SJCRH30 (cell line): ENCODE measurements at regions not wholly inside any gene's neighbourhood (a gene's known extent, or its start where the extent isn't known, plus 50 kb on each side); places are given as distances from the start of the nearest gene placed in this dataset.
A peak's percentile ranks its signal among the peaks of the same experiment; 100 is the strongest.
"Not testable (repeated sequence)": the region's sequence is repeated elsewhere in the genome, so short reads cannot be mapped to it uniquely, and the experiment has no call there.

ENCODE experiments used
- DNase-seq, 2 experiments: peaks; one replicate each; pipeline ENCODE4 v3.0.0-alpha.2; 2015 to 2020
- H3K27ac ChIP-seq: fragments of 250-450 bp; sonication (Bioruptor Pico); 2 replicates; pipeline ENCODE4 v1.5.1; 2020; ENCODE audit warnings: mild to moderate bottlenecking, moderate library complexity
- H3K27me3 ChIP-seq: fragments of 250-450 bp; sonication (Bioruptor Pico); 2 replicates; pipeline ENCODE4 v1.5.1; 2020; ENCODE audit warnings: mild to moderate bottlenecking, moderate library complexity
- H3K36me3 ChIP-seq: fragments of 250-450 bp; sonication (Bioruptor Pico); 2 replicates; pipeline ENCODE4 v1.5.1; 2020; ENCODE audit warnings: mild to moderate bottlenecking, moderate library complexity
- H3K4me1 ChIP-seq: fragments of 250-450 bp; sonication (Bioruptor Pico); 2 replicates; pipeline ENCODE4 v1.5.1; 2020; ENCODE audit warnings: mild to moderate bottlenecking, moderate library complexity
- H3K4me3 ChIP-seq: fragments of 250-450 bp; sonication (Bioruptor Pico); 2 replicates; pipeline ENCODE4 v1.5.1; 2020; ENCODE audit warnings: mild to moderate bottlenecking, moderate library complexity
- H3K9me3 ChIP-seq: fragments of 250-450 bp; sonication (Bioruptor Pico); replicated peaks from 2 replicates; pipeline ENCODE4 v1.5.1; 2020; ENCODE audit warnings: mild to moderate bottlenecking, moderate library complexity

GRCh38 chr12:67483871-67484554 lies 164.5 kb upstream of the DYRK2 start:
- Histone ChIP-seq H3K27me3 (no peaks in the 10 kb centered on the region), H3K36me3 (no peaks in the 10 kb centered on the region), H3K27ac (no peak overlapping the region), H3K9me3 (peaks cover 5% of the 10 kb centered on the region; the same call in 1 of the 2 replicates), H3K4me1 (0 out of 2 replicates have a peak, but pooled peaks cover 6% of the 10 kb centered on the region), H3K4me3 (no peak overlapping the region)
- DNase-seq: no peak

GRCh38 chr12:67484791-67485480 lies 163.6 kb upstream of the DYRK2 start:
- Histone ChIP-seq H3K4me1 (0 out of 2 replicates have a peak, but pooled peaks cover 6% of the 10 kb centered on the region), H3K27me3 (no peaks in the 10 kb centered on the region)

GRCh38 chr12:67486671-67487070 lies 161.9 kb upstream of the DYRK2 start:
- Histone ChIP-seq H3K9me3 (peaks cover 14% of the 10 kb centered on the region), H3K4me3 (no peak overlapping the region), H3K27me3 (no peaks in the 10 kb centered on the region), H3K4me1 (0 out of 2 replicates have a peak, but pooled peaks cover 6% of the 10 kb centered on the region), H3K27ac (no peak overlapping the region), H3K36me3 (no peaks in the 10 kb centered on the region)
- DNase-seq: no peak

More at GRCh38 chr12:67484791-67485480, 163.6 kb upstream of the DYRK2 start:
- H3K27ac ChIP-seq: no peak overlapping the region
- peaks cover 9% of the 10 kb centered on the region; the same call in 1 of the 2 replicates for H3K9me3 ChIP-seq
- H3K4me3 ChIP-seq: no peak overlapping the region
- no peak for DNase-seq
- no peaks in the 10 kb centered on the region for H3K36me3 ChIP-seq

GRCh38 chr12:67488349-67488748 lies 160.2 kb upstream of the DYRK2 start:
- H3K4me1 ChIP-seq, H3K27ac ChIP-seq, DNase-seq, H3K27me3 ChIP-seq, H3K36me3 ChIP-seq, H3K4me3 ChIP-seq: not testable (repeated sequence)
- H3K9me3 ChIP-seq: peaks cover 14% of the 10 kb centered on the region

GRCh38 chr12:67489007-67489406 lies 159.5 kb upstream of the DYRK2 start:
- no peaks in the 10 kb centered on the region for H3K27me3 ChIP-seq
- H3K4me1 ChIP-seq: no peaks in the 10 kb centered on the region

GRCh38 chr12:67496581-67496980 lies 152.0 kb upstream of the DYRK2 start:
- peaks cover 3% of the 10 kb centered on the region; the same call in 1 of the 2 replicates for H3K9me3 ChIP-seq
- H3K27ac ChIP-seq: no peak overlapping the region
- H3K27me3 ChIP-seq: no peaks in the 10 kb centered on the region
- no peaks in the 10 kb centered on the region for H3K36me3 ChIP-seq
- no peak overlapping the region for H3K4me3 ChIP-seq
- H3K4me1 ChIP-seq: no peaks in the 10 kb centered on the region
- DNase-seq: no peak

More at GRCh38 chr12:67489007-67489406, 159.5 kb upstream of the DYRK2 start:
- Histone ChIP-seq H3K36me3 (no peaks in the 10 kb centered on the region), H3K27ac (no peak overlapping the region), H3K4me3 (no peak overlapping the region), H3K9me3 (peaks cover 14% of the 10 kb centered on the region)
- DNase-seq: no peak

- Histone ChIP-seq H3K4me3 (no peak overlapping the region), H3K36me3 (no peaks in the 10 kb centered on the region), H3K27ac (no peak overlapping the region), H3K27me3 (no peaks in the 10 kb centered on the region), H3K4me1 (no peaks in the 10 kb centered on the region), H3K9me3 (0 out of 2 replicates have a peak, but pooled peaks cover 2% of the 10 kb centered on the region)
- DNase-seq: no peak
These were observed 149.6 kb upstream of the DYRK2 start for GRCh38 chr12:67498991-67499390.

GRCh38 chr12:67501362-67501761 lies 147.2 kb upstream of the DYRK2 start:
- DNase-seq: no peak
- Histone ChIP-seq H3K27ac (no peak overlapping the region), H3K36me3 (no peaks in the 10 kb centered on the region), H3K9me3 (no peaks in the 10 kb centered on the region), H3K4me3 (no peak overlapping the region), H3K4me1 (no peaks in the 10 kb centered on the region), H3K27me3 (no peaks in the 10 kb centered on the region)

GRCh38 chr12:67504026-67504425 lies 144.5 kb upstream of the DYRK2 start:
- Histone ChIP-seq H3K27me3 (no peaks in the 10 kb centered on the region), H3K4me1 (no peaks in the 10 kb centered on the region), H3K9me3 (no peaks in the 10 kb centered on the region), H3K4me3 (no peak overlapping the region), H3K36me3 (no peaks in the 10 kb centered on the region), H3K27ac (no peak overlapping the region)
- no peak for DNase-seq

- no peak overlapping the region for H3K27ac ChIP-seq
- no peaks in the 10 kb centered on the region for H3K9me3 ChIP-seq
- no peak for DNase-seq
- H3K36me3 ChIP-seq: no peaks in the 10 kb centered on the region
- H3K27me3 ChIP-seq: no peaks in the 10 kb centered on the region
- peaks cover 4% of the 10 kb centered on the region for H3K4me1 ChIP-seq
- no peak overlapping the region for H3K4me3 ChIP-seq
These were observed 141.8 kb upstream of the DYRK2 start for GRCh38 chr12:67506739-67507138.

GRCh38 chr12:67508830-67509229 lies 139.7 kb upstream of the DYRK2 start:
- Histone ChIP-seq H3K4me1 (peaks cover 14% of the 10 kb centered on the region), H3K27ac (no peak overlapping the region), H3K4me3 (no peak overlapping the region), H3K36me3 (no peaks in the 10 kb centered on the region), H3K27me3 (no peaks in the 10 kb centered on the region), H3K9me3 (no peaks in the 10 kb centered on the region)
- no peak for DNase-seq

GRCh38 chr12:67509666-67510386 lies 138.7 kb upstream of the DYRK2 start:
- no peaks in the 10 kb centered on the region for H3K27me3 ChIP-seq
- no peak overlapping the region for H3K4me3 ChIP-seq
- no peaks in the 10 kb centered on the region for H3K9me3 ChIP-seq
- no peak overlapping the region for H3K27ac ChIP-seq
- no peaks in the 10 kb centered on the region for H3K36me3 ChIP-seq
- DNase-seq: no peak
- H3K4me1 ChIP-seq: peaks cover 19% of the 10 kb centered on the region

- no peaks in the 10 kb centered on the region for H3K9me3 ChIP-seq
- no peak overlapping the region for H3K27ac ChIP-seq
- DNase-seq: peak in 1 of 2 experiments; percentile 26
These were observed 136.5 kb upstream of the DYRK2 start for GRCh38 chr12:67512061-67512460.

GRCh38 chr12:67514502-67514901 lies 134.0 kb upstream of the DYRK2 start:
- H3K36me3 ChIP-seq: no peaks in the 10 kb centered on the region
- H3K4me1 ChIP-seq: peaks cover 40% of the 10 kb centered on the region
- H3K9me3 ChIP-seq: no peaks in the 10 kb centered on the region
- peak in 1 of 2 experiments; percentile 18 for DNase-seq
- H3K27ac ChIP-seq: peak overlapping the region; percentile 69; the same call in 1 of the 2 replicates
- no peaks in the 10 kb centered on the region for H3K27me3 ChIP-seq
- peak overlapping the region; percentile 36 for H3K4me3 ChIP-seq

More at GRCh38 chr12:67512061-67512460, 136.5 kb upstream of the DYRK2 start:
- peaks cover 37% of the 10 kb centered on the region for H3K4me1 ChIP-seq
- no peaks in the 10 kb centered on the region for H3K36me3 ChIP-seq
- H3K4me3 ChIP-seq: no peak overlapping the region
- H3K27me3 ChIP-seq: no peaks in the 10 kb centered on the region
